Neural cell (in vitro differentiated cells): ENCODE measurements at regions not wholly inside any gene's neighbourhood (a gene's known extent, or its start where the extent isn't known, plus 50 kb on each side); places are given as distances from the start of the nearest gene placed in this dataset.
"Not testable (repeated sequence)": the region's sequence is repeated elsewhere in the genome, so short reads cannot be mapped to it uniquely, and the experiment has no call there.

Experiments
- H2AFZ ChIP-seq: fragments of 200-600, 300-800 bp; sonication (generic), shearing (Covaris generic); 2 replicates; pipeline ENCODE4 v1.6.0; 2014; ENCODE audit warnings: low read depth, mild to moderate bottlenecking, antibody characterized with exemption, low read length, moderate library complexity
- H3F3A ChIP-seq: fragments of 200-600 bp; shearing (Covaris generic); 2 replicates; pipeline ENCODE4 v1.6.1; 2016; ENCODE audit warnings: mild to moderate bottlenecking, moderate library complexity, mixed read lengths, antibody characterized with exemption, low read length; ENCODE audit not compliant: insufficient read depth, poor library complexity, severe bottlenecking
- H3K27ac ChIP-seq: fragments of 200-600, 300-800 bp; sonication (generic), shearing (Covaris generic); 2 replicates; pipeline ENCODE4 v1.5.1; 2014; ENCODE audit warnings: mild to moderate bottlenecking, low read length, moderate library complexity
- H3K27me3 ChIP-seq: fragments of 300-800, 200-600 bp; sonication (generic), shearing (Covaris generic); 2 replicates; pipeline ENCODE4 v1.6.0; 2014; ENCODE audit warnings: mild to moderate bottlenecking, low read depth, low read length, moderate library complexity; ENCODE audit not compliant: insufficient read depth
- H3K36me3 ChIP-seq: fragments of 300-800, 200-600 bp; sonication (generic), shearing (Covaris generic); 2 replicates; pipeline ENCODE4 v1.5.1; 2014; ENCODE audit warnings: mild to moderate bottlenecking, antibody characterized with exemption, low read length, moderate library complexity; ENCODE audit not compliant: insufficient read depth
- H3K4me2 ChIP-seq: fragments of 300-800, 200-600 bp; sonication (generic), shearing (Covaris generic); 2 replicates; pipeline ENCODE4 v1.6.0; 2014; ENCODE audit warnings: mild to moderate bottlenecking, low read length
- H3K4me3 ChIP-seq: fragments of 300-800, 200-600 bp; sonication (generic), shearing (Covaris generic); 2 replicates; pipeline ENCODE4 v1.5.1; 2014; ENCODE audit warnings: mild to moderate bottlenecking, low read length, moderate library complexity
- H3K79me2 ChIP-seq: fragments of 200-600 bp; shearing (Covaris generic); replicated peaks from 2 replicates; pipeline ENCODE4 v1.6.0; 2014; ENCODE audit warnings: mild to moderate bottlenecking, low read length, moderate library complexity; ENCODE audit not compliant: insufficient read depth
- H3K9ac ChIP-seq: fragments of 300-800, 200-600 bp; sonication (generic), shearing (Covaris generic); 2 replicates; pipeline ENCODE4 v1.6.1; 2016; ENCODE audit warnings: mild to moderate bottlenecking, low read length, mixed read lengths
- H3K9me2 ChIP-seq: fragments of 200-600 bp; shearing (Covaris generic); 2 replicates; pipeline ENCODE4 v1.6.1; 2016; ENCODE audit warnings: mild to moderate bottlenecking, low read length, mixed read lengths; ENCODE audit not compliant: insufficient read depth
- H3K9me3 ChIP-seq: fragments of 200-600, 300-800 bp; sonication (generic), shearing (Covaris generic); 2 replicates; pipeline ENCODE4 v1.6.1; 2016; ENCODE audit warnings: mild to moderate bottlenecking, mixed run types, low read length, moderate library complexity, mixed read lengths
- H4K20me1 ChIP-seq: fragments of 200-600 bp; shearing (Covaris generic); 2 replicates; pipeline ENCODE4 v1.6.1; 2016; ENCODE audit warnings: mild to moderate bottlenecking, mixed run types; ENCODE audit not compliant: insufficient read depth
- EP300 ChIP-seq: fragments of 450-650 bp; conservative IDR thresholded peaks from 2 replicates; pipeline ENCODE4 v1.6.1; 2014; ENCODE audit warnings: antibody characterized with exemption, mild to moderate bottlenecking, moderate library complexity; ENCODE audit not compliant: poor library complexity, severe bottlenecking
- EZH2 ChIP-seq: fragments of 200-600, 300-800 bp; shearing (Covaris generic), sonication (generic); IDR thresholded peaks from 2 replicates; pipeline ENCODE4 v1.6.1; 2014; ENCODE audit warnings: antibody characterized with exemption, low read length, borderline replicate concordance, mild to moderate bottlenecking; ENCODE audit not compliant: insufficient read depth, poor library complexity, severe bottlenecking
- MXI1 ChIP-seq: fragments of 450-650 bp; conservative IDR thresholded peaks from 2 replicates; pipeline ENCODE4 v1.6.1; 2014; ENCODE audit warnings: antibody characterized with exemption, mild to moderate bottlenecking; ENCODE audit not compliant: poor library complexity, severe bottlenecking
- POLR2AphosphoS5 ChIP-seq: IDR thresholded peaks from 2 replicates; pipeline ENCODE4 v1.6.1; 2012
- RAD21 ChIP-seq: fragments of 450-650 bp; conservative IDR thresholded peaks from 2 replicates; pipeline ENCODE4 v1.6.1; 2014; ENCODE audit warnings: antibody characterized with exemption, mild to moderate bottlenecking, moderate library complexity
- SMC3 ChIP-seq: fragments of 450-650 bp; conservative IDR thresholded peaks from 2 replicates; pipeline ENCODE4 v1.6.1; 2014; ENCODE audit warnings: antibody characterized with exemption, mild to moderate bottlenecking, moderate library complexity; ENCODE audit not compliant: poor library complexity
- TAF1 ChIP-seq: IDR thresholded peaks from 2 replicates; pipeline ENCODE4 v1.6.1; 2012; ENCODE audit warnings: low read depth
- TF ChIP-seq, protein P1 (sequence below): IDR thresholded peaks from 2 replicates; pipeline ENCODE4 v1.6.1; 2012; ENCODE audit warnings: borderline replicate concordance
- TF ChIP-seq, protein P2 (sequence below): fragments of 450-650 bp; IDR thresholded peaks from 2 replicates; pipeline ENCODE4 v1.5.1; 2014; ENCODE audit warnings: antibody characterized with exemption, mild to moderate bottlenecking, moderate library complexity; ENCODE audit not compliant: poor library complexity, severe bottlenecking

DNA sequence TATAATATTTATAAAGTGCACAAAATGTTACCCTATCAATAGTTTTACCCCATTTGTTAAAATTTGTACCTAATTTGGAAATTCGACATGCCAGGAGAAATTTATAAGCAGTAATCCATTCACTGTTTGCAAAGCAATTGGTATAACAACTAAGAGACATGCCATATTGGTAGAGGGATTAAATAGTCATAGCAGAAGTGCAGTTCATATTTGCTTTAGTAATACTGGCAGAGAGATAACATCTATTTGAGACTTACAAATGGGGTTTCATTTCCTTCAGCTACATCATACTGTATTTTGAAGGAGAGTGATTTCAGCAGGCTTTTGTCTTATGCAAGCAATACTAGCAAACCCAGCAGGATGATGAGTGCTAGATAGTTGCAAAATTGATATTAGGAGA lies 610.4 kb upstream of the CDH10 start:
- Histone ChIP-seq H3K27me3 (no peaks in the 10 kb centered on the region), H3K27ac (no peak overlapping the region), H3K9ac (no peak overlapping the region), H3K9me3 (no peaks in the 10 kb centered on the region), H3K4me3 (no peak overlapping the region), H3K79me2 (no peaks in the 10 kb centered on the region), H3F3A (no peaks in the 10 kb centered on the region), H3K9me2 (no peaks in the 10 kb centered on the region), H3K4me2 (no peak overlapping the region), H3K36me3 (no peaks in the 10 kb centered on the region), H4K20me1 (no peaks in the 10 kb centered on the region), H2AFZ (no peak overlapping the region)
- no peak for TF ChIP-seq EP300
- TF ChIP-seq, protein P1, sequence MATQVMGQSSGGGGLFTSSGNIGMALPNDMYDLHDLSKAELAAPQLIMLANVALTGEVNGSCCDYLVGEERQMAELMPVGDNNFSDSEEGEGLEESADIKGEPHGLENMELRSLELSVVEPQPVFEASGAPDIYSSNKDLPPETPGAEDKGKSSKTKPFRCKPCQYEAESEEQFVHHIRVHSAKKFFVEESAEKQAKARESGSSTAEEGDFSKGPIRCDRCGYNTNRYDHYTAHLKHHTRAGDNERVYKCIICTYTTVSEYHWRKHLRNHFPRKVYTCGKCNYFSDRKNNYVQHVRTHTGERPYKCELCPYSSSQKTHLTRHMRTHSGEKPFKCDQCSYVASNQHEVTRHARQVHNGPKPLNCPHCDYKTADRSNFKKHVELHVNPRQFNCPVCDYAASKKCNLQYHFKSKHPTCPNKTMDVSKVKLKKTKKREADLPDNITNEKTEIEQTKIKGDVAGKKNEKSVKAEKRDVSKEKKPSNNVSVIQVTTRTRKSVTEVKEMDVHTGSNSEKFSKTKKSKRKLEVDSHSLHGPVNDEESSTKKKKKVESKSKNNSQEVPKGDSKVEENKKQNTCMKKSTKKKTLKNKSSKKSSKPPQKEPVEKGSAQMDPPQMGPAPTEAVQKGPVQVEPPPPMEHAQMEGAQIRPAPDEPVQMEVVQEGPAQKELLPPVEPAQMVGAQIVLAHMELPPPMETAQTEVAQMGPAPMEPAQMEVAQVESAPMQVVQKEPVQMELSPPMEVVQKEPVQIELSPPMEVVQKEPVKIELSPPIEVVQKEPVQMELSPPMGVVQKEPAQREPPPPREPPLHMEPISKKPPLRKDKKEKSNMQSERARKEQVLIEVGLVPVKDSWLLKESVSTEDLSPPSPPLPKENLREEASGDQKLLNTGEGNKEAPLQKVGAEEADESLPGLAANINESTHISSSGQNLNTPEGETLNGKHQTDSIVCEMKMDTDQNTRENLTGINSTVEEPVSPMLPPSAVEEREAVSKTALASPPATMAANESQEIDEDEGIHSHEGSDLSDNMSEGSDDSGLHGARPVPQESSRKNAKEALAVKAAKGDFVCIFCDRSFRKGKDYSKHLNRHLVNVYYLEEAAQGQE, result no peak
- TF ChIP-seq POLR2AphosphoS5, result no peak
- TF ChIP-seq TAF1, result no peak
- no peak for TF ChIP-seq RAD21
- no peak for TF ChIP-seq SMC3
- TF ChIP-seq EZH2, result no peak
- TF ChIP-seq MXI1, result no peak
- TF ChIP-seq, protein P2, sequence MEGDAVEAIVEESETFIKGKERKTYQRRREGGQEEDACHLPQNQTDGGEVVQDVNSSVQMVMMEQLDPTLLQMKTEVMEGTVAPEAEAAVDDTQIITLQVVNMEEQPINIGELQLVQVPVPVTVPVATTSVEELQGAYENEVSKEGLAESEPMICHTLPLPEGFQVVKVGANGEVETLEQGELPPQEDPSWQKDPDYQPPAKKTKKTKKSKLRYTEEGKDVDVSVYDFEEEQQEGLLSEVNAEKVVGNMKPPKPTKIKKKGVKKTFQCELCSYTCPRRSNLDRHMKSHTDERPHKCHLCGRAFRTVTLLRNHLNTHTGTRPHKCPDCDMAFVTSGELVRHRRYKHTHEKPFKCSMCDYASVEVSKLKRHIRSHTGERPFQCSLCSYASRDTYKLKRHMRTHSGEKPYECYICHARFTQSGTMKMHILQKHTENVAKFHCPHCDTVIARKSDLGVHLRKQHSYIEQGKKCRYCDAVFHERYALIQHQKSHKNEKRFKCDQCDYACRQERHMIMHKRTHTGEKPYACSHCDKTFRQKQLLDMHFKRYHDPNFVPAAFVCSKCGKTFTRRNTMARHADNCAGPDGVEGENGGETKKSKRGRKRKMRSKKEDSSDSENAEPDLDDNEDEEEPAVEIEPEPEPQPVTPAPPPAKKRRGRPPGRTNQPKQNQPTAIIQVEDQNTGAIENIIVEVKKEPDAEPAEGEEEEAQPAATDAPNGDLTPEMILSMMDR, result no peak

DNA sequence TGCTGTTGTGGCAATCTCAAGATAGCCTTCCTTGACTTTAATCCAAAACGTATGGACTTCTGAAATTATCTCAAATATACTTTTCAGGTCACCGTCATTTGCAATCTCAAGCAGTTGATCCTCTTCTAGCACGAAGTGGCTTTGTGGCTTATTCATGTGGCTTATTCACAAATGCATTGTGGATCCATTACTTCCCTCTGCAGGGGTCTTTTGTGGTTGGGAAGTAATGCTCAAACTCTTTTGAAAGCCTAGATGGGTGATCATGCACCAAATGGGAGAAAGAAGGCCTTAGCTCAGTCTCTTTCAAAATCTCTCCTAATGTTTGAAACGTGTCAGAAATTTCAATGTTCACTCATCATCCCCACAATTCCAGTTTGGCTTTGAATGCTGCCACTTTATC lies 597.2 kb upstream of the CDH10 start:
- H2AFZ ChIP-seq, result no peak overlapping the region
- H3K4me2 ChIP-seq, result no peak overlapping the region
- no peak overlapping the region for H3K27ac ChIP-seq
- no peak overlapping the region for H3K9ac ChIP-seq
- TF ChIP-seq TAF1 (no peak), SMC3 (no peak), RAD21 (no peak), POLR2AphosphoS5 (no peak), EP300 (no peak), EZH2 (no peak), MXI1 (no peak)
- TF ChIP-seq, protein P1, result no peak
- TF ChIP-seq, protein P2, result no peak
- H3K27me3 ChIP-seq, result no peaks in the 10 kb centered on the region
- H3K36me3 ChIP-seq, result no peaks in the 10 kb centered on the region
- no peaks in the 10 kb centered on the region for H3K79me2 ChIP-seq
- H3F3A ChIP-seq, result no peaks in the 10 kb centered on the region
- no peaks in the 10 kb centered on the region for H3K9me3 ChIP-seq
- H3K9me2 ChIP-seq, result no peaks in the 10 kb centered on the region
- no peaks in the 10 kb centered on the region for H4K20me1 ChIP-seq
- no peak overlapping the region for H3K4me3 ChIP-seq

DNA sequence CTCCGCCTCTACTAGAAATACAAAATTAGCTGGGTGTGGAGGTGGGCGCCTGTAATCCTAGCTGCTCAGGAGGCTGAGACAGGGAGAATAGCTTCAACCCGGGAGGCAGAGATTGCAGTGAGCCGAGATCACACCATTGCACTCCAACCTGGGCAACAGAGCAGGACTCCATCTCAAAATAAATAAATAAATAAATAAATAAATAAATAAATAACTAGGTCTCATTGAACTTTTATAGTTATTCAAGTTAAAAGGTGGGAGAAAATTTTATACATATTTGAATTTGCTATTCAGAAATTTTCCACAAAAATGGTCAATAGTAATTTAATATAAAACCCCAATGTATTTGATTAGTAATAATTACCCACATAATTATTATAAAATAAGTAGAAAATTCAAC lies 593.9 kb upstream of the CDH10 start:
- not testable (repeated sequence) for H3K4me2 ChIP-seq, H3K9me3 ChIP-seq, H3K27me3 ChIP-seq, H2AFZ ChIP-seq, H3K36me3 ChIP-seq, H4K20me1 ChIP-seq, H3K79me2 ChIP-seq, H3F3A ChIP-seq, H3K9ac ChIP-seq, H3K4me3 ChIP-seq, H3K9me2 ChIP-seq, H3K27ac ChIP-seq
